HS-27A (cell line): ENCODE measurements at regions not wholly inside any gene's neighbourhood (a gene's known extent, or its start where the extent isn't known, plus 50 kb on each side); places are given as distances from the start of the nearest gene placed in this dataset.
A peak's percentile ranks its signal among the peaks of the same experiment; 100 is the strongest.

Experiments used
- DNase-seq: peaks from one replicate; pipeline ENCODE4 v3.0.0-alpha.2; 2012; ENCODE audit warnings: low read depth, missing footprints

DNA sequence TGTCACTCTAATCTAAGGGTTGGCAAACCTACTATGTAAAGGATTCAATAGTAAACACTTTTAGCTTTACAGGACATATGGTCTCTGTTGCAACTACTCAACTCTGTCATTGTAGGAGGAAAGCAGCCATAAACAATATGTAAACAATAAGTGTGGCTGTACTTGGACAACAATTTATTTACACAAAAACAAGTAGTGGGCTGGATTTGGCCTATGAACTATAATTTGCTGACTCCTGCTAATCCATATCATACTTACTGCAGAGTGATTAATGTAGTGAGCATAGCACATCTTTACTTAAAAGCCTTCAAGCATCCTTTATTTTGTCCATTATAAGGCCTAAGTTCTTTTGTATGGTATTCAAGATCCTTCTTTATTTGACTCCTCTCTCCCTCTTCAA is 441.9 kb downstream of the ZIC1 start:
- no peak for DNase-seq

DNA sequence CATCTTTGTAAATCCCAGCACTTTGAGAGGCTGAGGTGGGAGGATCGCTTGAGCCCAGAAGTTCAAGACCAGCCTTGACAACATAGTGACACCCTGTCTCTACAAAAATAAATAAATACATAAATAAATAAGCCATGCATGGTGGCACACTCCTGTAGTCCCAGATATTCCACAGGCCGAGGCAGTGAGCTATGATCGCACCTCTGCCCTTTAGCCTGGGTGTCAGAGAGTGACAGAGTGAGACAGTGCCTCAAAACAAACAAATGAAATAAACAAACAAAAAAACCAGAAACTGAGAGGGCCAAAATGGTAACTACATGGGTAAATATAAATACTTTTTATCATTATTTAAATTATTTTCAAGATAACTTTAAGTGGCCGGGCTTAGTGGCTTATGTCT is 445.4 kb downstream of the ZIC1 start:
- no peak for DNase-seq

DNA sequence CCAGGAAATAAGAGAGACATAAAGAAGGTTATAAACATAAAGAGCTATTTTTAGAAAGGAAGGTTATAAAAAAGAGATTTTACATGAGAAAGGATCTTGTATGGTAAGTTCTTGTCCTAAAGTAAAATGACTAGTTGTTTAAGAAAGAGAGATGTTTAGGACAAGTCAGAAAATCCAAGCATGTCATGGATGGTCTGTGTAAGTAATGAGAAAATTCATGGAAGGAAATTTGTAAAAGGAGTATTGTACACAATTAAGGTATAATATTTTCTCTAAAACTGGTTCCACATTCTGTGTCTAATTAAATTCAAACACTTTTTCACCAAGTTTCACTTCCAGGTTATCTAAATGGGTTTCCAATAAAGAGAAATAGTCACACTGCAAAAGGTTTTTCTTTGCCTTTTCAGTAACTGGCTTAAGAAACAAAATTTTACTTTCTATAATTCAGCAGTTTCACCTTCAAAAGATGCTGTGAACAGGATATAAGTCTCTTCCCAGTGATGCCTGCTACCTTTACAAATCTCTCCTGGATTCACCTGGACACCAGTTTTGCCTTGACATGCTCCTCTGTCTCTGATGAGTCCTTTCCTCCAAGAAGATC is 455.7 kb downstream of the ZIC1 start:
- no peak for DNase-seq

DNA sequence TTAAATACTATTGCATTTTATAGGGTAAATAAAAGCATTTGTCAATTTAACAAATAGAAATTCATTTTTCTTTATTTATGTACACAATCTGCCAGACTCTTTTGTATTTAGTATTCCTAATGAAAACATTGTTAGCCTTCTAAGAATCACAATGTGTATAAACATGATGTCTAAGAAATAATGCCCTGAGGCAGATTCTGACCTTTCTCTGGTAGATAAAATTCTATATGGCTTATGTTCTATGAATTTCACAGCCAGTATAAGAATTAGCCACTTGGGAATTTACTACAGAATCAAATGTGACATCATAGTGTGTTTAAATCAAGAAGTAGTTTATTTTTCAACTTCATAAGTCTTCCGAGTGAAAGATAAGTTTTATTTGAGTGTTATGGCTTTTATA is 457.4 kb downstream of the ZIC1 start:
- no peak for DNase-seq

DNA sequence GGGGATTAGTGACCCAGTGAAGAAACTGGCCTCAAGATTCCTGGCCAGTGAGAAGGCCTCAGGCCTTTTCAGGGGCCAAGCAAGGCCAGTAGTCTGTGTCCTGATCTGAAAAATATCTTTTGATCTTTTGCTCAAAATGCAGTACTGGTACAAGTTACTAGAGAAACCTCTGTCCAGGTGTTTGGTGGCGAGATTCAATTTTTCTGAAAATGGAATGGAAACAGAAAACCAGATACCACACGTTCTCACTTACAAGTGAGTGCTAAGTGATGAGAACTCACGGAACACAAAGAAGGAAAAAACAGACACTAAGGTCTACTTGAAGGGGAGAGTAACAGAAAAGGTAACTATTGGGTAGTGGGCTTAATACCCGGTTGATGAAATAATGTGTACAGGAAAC is 463.4 kb downstream of the ZIC1 start:
- no peak for DNase-seq

DNA sequence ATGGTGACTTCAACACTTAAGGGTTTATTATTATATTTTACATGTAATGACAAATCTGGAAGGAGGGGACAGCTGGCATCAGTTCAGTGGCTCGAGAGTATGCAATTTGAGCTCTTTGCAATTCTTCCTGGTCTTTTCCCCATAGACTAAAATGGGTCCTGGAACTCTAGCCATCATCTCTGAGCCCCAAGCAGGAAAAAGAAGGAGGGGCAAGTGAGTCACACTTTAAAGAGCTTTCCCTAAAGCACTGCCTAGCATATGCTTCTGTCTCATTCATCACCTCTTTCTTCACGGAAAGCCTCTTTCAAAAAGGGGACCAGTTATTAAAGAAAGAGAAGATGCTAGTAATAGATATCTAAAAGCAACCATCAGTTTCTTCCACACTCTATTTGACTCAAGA is 466.3 kb downstream of the ZIC1 start:
- DNase-seq: no peak

DNA sequence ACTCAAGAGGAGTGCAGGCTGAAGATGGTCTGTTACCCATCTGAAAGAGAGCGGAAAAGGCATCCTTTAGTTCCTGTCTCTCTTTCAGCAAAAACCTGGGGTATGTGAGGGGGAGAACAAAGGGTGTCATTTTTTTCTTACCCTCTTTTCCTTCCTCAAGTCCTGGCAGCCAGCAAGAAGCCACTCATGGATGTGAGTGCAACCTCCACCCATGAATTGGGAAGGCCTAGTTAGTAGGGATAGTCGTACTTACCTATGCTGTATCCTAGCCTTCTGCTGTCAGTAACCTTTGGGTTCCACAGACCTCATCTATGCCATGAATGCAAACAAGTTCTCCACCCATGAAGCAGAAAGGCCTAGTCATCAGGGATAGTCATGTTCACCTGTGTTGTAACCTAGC is 472.8 kb downstream of the ZIC1 start:
- DNase-seq: no peak

DNA sequence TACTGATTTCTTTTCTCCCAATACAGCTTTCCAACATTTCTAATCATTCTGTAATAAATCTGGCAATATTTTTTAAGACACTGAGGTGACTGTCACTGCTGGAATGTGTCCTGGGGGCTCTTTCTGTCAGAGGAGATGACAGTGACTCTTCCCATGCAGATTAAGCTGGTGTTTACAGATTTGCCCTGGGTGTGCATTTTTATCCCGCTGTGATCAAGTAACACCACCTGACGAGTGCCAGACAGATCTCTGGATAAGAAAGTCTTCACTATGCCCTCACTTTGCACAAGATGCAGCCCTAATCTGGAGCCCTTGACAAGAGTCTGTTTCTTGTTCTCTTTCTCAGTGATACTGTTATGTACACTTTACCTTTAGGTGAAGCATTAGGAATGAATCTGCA is 477.7 kb downstream of the ZIC1 start:
- DNase-seq: no peak

DNA sequence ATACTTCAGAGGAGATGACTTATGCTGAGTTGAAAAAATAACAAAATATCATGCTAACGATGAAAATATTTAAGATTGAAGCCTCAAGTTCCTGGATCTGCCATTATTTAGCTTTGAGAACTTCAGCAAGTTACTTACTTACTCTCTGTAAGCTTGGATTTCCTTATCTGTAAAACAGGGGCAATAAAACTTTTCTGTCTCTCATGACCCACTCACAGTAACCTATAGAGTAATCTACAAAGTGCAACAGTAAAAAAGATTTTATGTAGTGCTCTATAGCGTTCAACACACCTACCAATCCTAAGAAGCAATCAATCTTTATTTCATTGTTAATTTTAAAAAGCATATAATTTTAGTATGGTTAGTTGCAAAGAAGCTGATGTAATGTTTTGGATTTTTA is 478.6 kb downstream of the ZIC1 start:
- DNase-seq: no peak

DNA sequence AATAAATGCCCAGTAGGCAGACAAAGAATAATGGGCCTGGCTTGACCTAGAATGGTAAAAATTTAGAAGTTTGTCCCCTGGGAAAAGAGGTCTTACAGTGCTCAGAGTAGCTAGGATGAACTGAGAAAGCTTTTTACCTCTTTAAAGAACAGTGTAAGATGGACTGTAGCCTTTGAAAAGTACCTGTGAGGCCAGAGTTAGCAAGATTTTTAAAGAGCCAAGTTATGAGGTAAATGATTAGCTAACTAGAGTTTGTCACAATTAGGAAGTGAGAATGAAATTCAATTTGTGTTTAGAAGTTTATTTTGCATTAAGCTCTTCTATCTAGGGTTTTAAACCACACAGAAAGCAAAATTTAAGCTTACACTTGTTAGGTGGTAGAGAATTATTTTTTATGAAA is 480.9 kb downstream of the ZIC1 start:
- DNase-seq: no peak

DNA sequence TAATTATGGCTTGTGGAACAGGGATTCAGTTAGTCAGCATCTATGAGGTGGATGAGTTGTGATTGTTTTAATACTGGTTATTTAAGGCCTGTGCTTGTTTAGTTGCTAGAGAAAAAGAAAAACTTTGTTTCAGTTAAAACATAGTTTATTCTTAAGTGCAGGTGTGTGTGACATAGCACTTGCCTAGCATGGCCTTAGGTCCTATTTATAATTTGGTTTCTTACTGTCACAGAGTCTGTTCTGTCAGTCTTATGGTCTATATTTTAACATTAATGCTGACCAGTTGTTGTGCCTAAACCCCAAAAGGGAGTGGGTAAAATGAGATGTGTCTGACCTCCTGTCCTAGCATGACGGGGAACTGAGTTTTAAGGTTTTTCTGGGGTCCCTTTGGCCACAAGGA is 486.3 kb downstream of the ZIC1 start:
- no peak for DNase-seq

DNA sequence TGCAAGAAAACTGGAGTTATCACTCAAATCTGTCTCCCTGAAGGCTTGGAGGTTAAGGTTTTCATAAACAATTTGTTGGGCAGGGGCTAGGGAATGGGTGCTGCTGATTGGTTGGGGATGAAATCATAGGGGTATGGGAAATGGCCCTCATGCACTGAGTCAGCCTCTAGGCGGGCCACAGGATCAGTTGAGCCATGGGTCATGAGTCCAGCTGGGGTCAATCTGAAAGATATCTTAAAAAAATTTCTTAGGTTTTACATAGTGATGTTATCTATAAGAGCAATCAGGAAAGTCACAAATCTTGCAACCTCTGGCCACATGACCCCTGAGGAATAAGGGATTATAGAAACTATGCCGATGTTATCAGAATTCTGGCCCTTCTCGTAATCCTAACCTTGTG is 491.7 kb downstream of the ZIC1 start:
- DNase-seq: no peak

DNA sequence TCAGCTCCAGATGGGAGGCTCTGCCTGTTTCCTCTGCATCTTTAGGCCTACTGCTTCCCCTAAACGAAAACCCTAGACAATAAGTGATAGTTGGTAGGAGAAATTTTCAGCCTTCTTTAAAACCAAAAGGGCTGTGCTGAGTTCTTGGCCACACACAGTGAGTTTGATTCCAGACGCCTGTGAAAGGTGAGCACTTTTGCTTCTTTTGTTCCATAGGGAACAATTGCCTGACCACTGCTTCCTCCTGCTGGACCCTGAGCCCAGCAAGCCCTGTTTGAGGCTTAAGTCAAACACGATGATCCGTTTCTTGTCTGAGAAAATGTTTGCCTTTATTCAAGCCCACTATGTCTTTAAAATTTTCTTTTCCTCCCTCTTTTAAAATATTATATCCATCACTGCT is 493.9 kb downstream of the ZIC1 start:
- DNase-seq: no peak

DNA sequence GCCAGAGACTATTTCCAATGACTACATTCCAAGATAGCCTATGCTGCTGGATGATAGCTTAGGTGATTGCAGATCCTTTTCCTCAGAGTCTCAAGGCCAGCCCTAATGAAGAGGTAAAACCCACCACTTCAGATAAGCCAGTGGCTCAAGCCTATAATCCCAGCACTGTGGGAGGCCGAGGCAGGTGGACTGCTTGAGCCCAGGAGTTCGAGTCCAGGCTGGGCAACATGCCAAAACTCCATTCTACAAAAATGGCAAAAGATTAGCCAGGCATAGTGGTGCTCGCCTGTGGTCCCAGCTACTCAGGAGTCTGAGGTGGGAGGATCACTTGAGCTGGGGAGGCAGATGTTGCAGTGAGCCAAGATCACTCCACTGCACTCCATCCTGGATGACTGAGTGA is 495.3 kb downstream of the ZIC1 start:
- DNase-seq: no peak

DNA sequence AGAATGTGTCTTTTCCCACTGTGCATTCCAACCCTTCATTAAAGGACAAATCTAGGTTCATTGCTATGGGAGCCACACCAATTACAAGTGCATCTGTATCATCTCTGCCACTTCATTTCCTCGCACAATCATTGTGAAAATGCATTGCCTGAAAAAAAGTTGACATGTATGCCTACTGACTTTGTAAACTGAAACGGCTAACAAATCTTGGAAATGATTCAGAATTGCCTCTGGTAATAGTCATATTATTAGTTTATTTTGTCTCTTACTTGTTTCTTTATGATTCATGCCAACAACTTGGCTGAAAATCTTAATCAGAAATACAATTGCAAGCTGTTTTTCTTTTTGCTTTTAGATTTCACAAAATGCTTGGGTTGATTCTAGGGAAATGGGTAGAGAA is 497.1 kb downstream of the ZIC1 start:
- no peak for DNase-seq

DNA sequence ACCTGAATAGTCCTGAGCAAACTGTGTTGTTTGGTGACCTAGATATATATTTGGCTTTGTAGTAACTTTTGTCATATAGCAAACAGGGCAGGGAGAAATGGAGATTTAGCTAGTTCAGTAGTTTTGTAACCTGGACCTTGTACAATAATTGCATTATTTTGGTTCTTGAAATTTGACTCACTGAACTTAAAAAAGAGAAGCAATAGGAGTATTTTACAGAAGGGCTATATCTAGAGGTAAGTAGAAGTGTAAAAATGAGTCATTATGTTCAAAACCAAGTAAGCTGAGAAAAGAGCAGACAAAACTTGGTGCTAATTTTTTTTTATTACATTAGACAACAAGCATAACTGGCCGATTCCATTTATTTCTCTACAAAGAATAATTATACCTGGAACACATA is 505.4 kb downstream of the ZIC1 start:
- no peak for DNase-seq

DNA sequence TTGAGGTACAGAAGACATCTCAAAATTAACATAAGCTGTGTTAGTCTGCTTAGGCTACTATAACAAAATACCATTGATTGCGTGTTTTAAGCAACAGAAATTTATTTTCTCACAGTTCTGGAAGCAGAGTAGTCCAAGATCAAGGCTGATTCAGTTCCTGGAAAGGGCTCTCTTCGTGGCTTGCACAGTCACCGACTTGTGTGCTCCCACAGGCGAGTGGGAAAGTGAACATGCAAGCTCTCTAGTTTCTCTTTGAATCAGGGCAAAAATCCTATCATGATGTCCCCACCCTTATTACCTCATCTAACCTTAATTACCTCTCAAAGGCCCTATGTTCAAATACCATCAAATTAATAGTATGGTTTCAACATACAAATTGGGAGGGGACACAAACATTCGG is 505.9 kb downstream of the ZIC1 start:
- no peak for DNase-seq

DNA sequence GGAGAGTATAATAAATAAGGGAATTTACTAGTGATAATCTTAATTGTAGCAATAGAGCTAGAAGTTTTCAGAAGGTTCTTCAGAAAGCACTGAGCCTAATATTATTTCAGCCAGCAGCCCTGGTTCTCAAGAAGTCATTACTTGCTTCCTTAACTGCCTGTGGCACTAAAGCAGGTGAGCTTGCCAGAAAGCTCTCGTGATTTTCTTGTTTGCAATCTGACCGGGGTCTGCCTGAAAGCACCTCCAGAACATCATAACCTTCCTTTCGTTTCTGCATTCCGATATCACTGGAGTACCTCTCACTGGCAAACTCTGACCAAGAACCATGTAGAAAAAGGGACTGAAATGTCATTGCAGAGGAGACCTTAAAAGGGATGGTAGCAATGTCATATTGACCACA is 510.3 kb downstream of the ZIC1 start:
- DNase-seq: no peak

DNA sequence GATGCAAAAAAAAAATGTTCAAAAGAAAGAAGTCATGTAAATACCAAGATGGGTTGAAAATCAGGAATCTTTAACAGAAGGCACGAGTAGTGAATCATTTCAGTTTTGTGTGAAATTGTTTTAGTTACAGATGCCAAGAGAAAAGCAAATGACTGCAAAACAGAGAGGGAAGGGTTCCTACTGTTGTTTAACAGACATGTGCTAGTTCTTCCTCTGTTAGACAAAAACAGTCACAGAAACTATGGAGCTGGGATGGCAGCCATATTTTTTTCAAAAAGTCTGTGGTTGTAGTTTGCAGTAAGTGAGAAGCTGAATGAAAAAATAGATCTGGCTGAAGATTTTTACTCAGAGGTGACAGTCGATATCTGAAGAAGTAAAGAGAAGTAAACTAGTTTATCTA is 511.9 kb downstream of the ZIC1 start:
- DNase-seq: no peak

DNA sequence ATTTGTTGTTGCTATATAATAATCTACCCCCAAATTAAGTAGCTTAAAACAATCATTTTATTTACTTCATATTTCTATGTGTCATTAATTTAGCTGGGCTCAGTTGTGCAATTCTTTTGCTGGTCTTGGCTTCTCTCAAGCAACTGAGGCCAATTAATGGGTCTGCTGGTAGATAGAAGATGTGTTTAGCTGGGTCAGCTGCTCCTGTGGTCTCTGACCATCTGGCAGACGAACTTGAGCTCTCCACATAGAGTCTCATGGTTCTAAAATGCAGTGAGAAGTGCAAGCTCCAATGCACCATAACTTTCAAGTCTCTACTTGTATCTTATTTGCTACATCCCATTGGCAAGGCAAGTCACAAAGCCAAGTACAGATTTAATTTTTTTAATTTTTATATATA is 515.6 kb downstream of the ZIC1 start:
- no peak for DNase-seq

DNA sequence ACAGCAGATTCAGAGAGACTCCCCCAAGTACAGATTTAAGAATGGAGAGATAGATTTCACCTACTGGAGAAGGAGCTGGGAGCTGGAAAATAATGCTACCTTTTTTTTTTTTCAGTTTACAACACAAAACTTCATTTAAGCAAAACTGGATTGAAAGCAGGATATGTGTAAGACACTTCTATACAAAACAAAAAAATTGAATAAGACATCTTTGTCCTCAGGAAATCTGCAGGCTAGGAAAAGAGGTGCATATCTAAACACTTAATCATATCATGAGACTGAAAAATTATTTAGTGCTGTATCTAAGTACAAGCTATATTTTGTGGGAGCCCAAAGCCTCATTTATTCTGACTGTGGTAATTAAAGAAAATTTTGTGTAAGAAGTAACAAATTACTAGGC is 516.1 kb downstream of the ZIC1 start:
- DNase-seq: no peak

DNA sequence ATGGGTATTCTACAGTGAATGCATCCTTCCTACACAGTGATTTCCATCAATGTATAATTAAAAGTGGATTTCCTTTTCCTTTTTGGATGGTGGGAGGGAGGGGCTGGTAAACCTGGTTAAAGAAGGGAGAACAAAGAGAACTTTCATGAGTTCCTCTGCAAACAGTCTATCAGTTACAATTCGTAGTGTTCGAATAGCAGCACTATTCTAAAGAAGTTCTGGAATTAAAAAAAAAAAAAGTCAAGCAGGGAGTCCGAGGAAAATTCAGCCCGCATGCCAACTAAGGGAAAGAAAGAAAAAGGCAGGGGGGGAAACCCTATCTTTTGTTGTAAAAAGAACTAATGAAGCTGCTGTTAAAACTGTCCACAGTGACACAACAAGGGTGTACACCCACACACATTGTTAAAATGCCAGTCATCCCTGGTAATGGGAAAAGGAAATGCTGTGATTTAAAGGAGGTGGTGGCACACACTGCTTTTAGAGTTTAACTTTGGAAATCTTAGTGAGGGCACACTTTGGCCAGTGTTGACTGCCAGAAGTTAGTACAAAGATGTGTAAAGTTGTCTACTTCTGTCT is 521.2 kb downstream of the ZIC1 start:
- peak; percentile 20 for DNase-seq

DNA sequence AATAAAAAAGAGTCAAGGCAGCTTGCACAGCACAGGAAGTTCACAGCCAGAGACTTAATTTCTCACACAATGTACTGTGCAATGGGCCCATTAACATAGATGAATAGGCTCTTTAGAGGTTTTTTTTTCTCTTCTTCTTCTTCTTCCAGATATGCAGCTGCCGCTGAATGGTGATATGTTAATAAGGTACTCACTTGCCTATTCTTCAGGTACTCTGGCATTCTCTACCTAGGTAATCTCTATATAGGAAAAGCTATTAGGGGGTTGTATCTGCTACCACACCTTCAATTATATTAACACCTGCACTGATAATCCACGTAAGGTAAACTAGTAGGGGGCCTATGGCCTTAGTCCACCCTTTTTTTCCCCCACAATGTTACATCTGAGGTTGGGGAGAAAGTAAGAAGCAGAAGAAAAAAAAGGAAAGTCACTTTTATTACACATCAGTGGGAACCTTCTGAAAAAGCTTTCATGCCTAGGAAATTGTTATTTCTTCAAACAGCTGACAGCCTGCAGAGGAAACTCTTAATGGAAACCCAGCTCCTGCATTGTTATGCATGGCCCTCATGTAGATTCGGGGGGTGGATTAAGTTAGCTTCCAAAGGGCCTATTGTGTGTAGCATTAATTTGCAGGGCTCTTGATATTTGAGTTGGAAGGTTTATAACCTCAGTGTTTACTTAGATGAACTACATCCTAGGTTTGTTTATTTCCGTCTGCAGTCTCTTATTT is 525.5 kb downstream of the ZIC1 start:
- no peak for DNase-seq

DNA sequence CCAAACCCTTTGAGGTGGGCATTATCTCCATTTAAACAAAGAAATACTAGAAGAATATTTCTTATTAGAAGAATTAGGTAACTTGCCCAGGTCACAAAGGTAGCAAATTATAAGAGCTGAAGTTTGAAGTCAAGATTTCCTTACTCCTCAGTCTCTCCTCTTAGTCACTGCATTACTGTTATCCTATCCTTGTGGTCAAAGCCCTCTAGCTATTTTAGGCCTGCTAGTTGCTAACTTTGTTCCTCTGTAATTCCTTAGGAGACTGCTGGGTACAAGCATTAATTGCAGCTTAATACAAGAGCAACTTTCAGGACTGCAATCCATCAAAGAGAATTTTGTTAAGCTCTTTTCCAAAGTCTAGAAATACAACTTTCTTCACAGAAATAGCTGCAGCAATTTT is 528.2 kb downstream of the ZIC1 start:
- DNase-seq: no peak
